Activated CD8-positive, alpha-beta T cell treated with anti-CD3 and anti-CD28 coated beads for 36 hours (primary cell): ENCODE measurements at regions not wholly inside any gene's neighbourhood (a gene's known extent, or its start where the extent isn't known, plus 50 kb on each side); places are given as distances from the start of the nearest gene placed in this dataset.

ENCODE experiments used
- ATAC-seq: fragments of 200-7000 bp; cut with Tn5 transposase; one replicate; pipeline ENCODE4 v1.10.0; 2021; ENCODE audit warnings: mild to moderate bottlenecking, moderate library complexity
- CTCF ChIA-PET: fragments of 350-600 bp; sonication (Branson Sonifier 250); formaldehyde crosslinking; loops from one replicate; lab custom pipeline; 2021; ENCODE audit warnings: antibody characterized with exemption; lab: Charles Lee
- POLR2A ChIA-PET: fragments of 350-600 bp; sonication (Branson Sonifier 250); formaldehyde crosslinking; loops from one replicate; lab custom pipeline; 2021; ENCODE audit warnings: antibody characterized with exemption; lab: Charles Lee
- DNase-seq: peaks from one replicate; pipeline ENCODE4 v3.0.0-alpha.2; 2020
- H3K27ac Mint-ChIP-seq: one replicate; pipeline ENCODE4 v1.8.0; 2021; ENCODE audit warnings: mild to moderate bottlenecking, mixed read lengths
- H3K27me3 Mint-ChIP-seq: one replicate; pipeline ENCODE4 v1.8.0; 2021; ENCODE audit warnings: mixed read lengths
- H3K36me3 Mint-ChIP-seq: one replicate; pipeline ENCODE4 v1.8.0; 2021; ENCODE audit warnings: low read depth, mixed read lengths
- H3K4me1 Mint-ChIP-seq: one replicate; pipeline ENCODE4 v1.8.0; 2021; ENCODE audit warnings: low read depth, mixed read lengths
- H3K4me3 Mint-ChIP-seq: one replicate; pipeline ENCODE4 v1.8.0; 2021; ENCODE audit warnings: mild to moderate bottlenecking, moderate library complexity, mixed read lengths
- H3K9me3 Mint-ChIP-seq: one replicate; pipeline ENCODE4 v1.8.0; 2021; ENCODE audit warnings: mixed read lengths
- CTCF ChIP-seq: fragments of 200-600 bp; IDR thresholded peaks from one replicate; pipeline ENCODE4 v1.8.0; 2022; ENCODE audit warnings: antibody characterized with exemption, mild to moderate bottlenecking
- intact Hi-C: fragments of 100-400 bp; cut with micrococcal nuclease; formaldehyde crosslinking; loops from one replicate; pipeline ENCODE4 v1.10.0; 2022

GRCh38 chr2:103823847-103824246 lies 1030.1 kb upstream of the POU3F3 start:
- no peaks in the 10 kb centered on the region for H3K36me3 Mint-ChIP-seq
- POLR2A ChIA-PET = no interaction called here
- H3K27me3 Mint-ChIP-seq = no peaks in the 10 kb centered on the region

GRCh38 chr2:103847276-103847675 lies 1006.6 kb upstream of the POU3F3 start:
- TF ChIP-seq CTCF = no peak
- peaks cover 10% of the 10 kb centered on the region for H3K9me3 Mint-ChIP-seq
- ChIA-PET CTCF (no interaction called here), POLR2A (no interaction called here)
- H3K4me1 Mint-ChIP-seq = no peaks in the 10 kb centered on the region
- no peak for DNase-seq
- no peaks in the 10 kb centered on the region for H3K27me3 Mint-ChIP-seq
- no peak overlapping the region for H3K27ac Mint-ChIP-seq
- no peak overlapping the region for H3K4me3 Mint-ChIP-seq
- intact Hi-C loops = no loop called here
- no peaks in the 10 kb centered on the region for H3K36me3 Mint-ChIP-seq
- no peak for ATAC-seq

More at GRCh38 chr2:103823847-103824246, 1030.1 kb upstream of the POU3F3 start:
- DNase-seq (no peak), ATAC-seq (no peak)
- intact Hi-C loops = no loop called here
- TF ChIP-seq CTCF = no peak
- CTCF ChIA-PET = no interaction called here
- H3K27ac Mint-ChIP-seq = no peak overlapping the region
- H3K4me1 Mint-ChIP-seq = no peaks in the 10 kb centered on the region
- peaks cover 15% of the 10 kb centered on the region for H3K9me3 Mint-ChIP-seq
- no peak overlapping the region for H3K4me3 Mint-ChIP-seq

GRCh38 chr2:103859238-103859637 lies 994.7 kb upstream of the POU3F3 start:
- no peak overlapping the region for H3K27ac Mint-ChIP-seq
- intact Hi-C loops = no loop called here
- no peaks in the 10 kb centered on the region for H3K27me3 Mint-ChIP-seq
- H3K4me1 Mint-ChIP-seq = no peaks in the 10 kb centered on the region
- H3K4me3 Mint-ChIP-seq = no peak overlapping the region
- DNase-seq (no peak), ATAC-seq (no peak)
- POLR2A ChIA-PET = no interaction called here
- H3K9me3 Mint-ChIP-seq = peaks cover 8% of the 10 kb centered on the region
- no peaks in the 10 kb centered on the region for H3K36me3 Mint-ChIP-seq
- CTCF ChIA-PET = no interaction called here
- no peak for TF ChIP-seq CTCF

GRCh38 chr2:103860016-103860415 lies 993.9 kb upstream of the POU3F3 start:
- Mint-ChIP-seq H3K4me1 (no peaks in the 10 kb centered on the region), H3K27me3 (no peaks in the 10 kb centered on the region), H3K27ac (no peak overlapping the region), H3K4me3 (no peak overlapping the region), H3K9me3 (peaks cover 8% of the 10 kb centered on the region), H3K36me3 (no peaks in the 10 kb centered on the region)
- ATAC-seq (no peak), DNase-seq (no peak)
- TF ChIP-seq CTCF = no peak
- intact Hi-C loops = no loop called here
- ChIA-PET CTCF (no interaction called here), POLR2A (no interaction called here)

GRCh38 chr2:103868396-103868795 lies 985.5 kb upstream of the POU3F3 start:
- intact Hi-C loops = no loop called here
- no peaks in the 10 kb centered on the region for H3K4me1 Mint-ChIP-seq
- no peak for ATAC-seq
- peaks cover 5% of the 10 kb centered on the region for H3K9me3 Mint-ChIP-seq
- H3K4me3 Mint-ChIP-seq = no peak overlapping the region
- TF ChIP-seq CTCF = no peak
- H3K27me3 Mint-ChIP-seq = no peaks in the 10 kb centered on the region
- POLR2A ChIA-PET = no interaction called here
- CTCF ChIA-PET = no interaction called here
- no peaks in the 10 kb centered on the region for H3K36me3 Mint-ChIP-seq
- DNase-seq = no peak
- H3K27ac Mint-ChIP-seq = no peak overlapping the region
